ENCODE measurements at regions not wholly inside any gene's neighbourhood (a gene's known extent, or its start where the extent isn't known, plus 50 kb on each side); places are given as distances from the start of the nearest gene placed in this dataset.

DNA sequence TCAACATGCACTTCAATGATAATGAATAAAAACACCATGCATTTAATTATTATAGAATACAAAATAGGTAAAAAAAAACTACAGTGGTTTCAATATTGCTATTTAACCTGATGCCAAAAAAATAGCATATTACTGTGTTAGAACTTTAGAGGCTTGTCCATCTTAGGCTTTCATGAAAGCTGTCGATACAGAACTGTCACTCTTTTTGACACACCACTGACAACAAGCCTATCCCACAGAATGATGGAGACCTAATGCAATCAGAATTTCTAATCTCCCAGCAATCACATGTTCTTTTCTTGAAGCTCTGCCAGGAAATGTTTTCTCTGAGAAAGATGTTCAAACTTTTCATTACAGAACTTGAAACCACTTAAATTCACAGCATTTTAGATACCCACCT, 490.3 kb upstream of the EPHA6 start:
- TF ChIP-seq, protein P1, sequence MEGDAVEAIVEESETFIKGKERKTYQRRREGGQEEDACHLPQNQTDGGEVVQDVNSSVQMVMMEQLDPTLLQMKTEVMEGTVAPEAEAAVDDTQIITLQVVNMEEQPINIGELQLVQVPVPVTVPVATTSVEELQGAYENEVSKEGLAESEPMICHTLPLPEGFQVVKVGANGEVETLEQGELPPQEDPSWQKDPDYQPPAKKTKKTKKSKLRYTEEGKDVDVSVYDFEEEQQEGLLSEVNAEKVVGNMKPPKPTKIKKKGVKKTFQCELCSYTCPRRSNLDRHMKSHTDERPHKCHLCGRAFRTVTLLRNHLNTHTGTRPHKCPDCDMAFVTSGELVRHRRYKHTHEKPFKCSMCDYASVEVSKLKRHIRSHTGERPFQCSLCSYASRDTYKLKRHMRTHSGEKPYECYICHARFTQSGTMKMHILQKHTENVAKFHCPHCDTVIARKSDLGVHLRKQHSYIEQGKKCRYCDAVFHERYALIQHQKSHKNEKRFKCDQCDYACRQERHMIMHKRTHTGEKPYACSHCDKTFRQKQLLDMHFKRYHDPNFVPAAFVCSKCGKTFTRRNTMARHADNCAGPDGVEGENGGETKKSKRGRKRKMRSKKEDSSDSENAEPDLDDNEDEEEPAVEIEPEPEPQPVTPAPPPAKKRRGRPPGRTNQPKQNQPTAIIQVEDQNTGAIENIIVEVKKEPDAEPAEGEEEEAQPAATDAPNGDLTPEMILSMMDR (IDR thresholded peaks at IDR 0.05), result no peak
- TF ChIP-seq POLR2A (IDR thresholded peaks at IDR 0.05), result no peak
